Body of pancreas (tissue), 4 donors: ENCODE measurements at regions not wholly inside any gene's neighbourhood (a gene's known extent, or its start where the extent isn't known, plus 50 kb on each side); places are given as distances from the start of the nearest gene placed in this dataset.

ENCODE experiments used
- CTCF ChIP-seq, 7 experiments: fragments of 450-650 bp in 4 of 7; fragments of 200-600 bp in 3 of 7; sonication (generic) in 3 of 7; IDR thresholded peaks; one replicate each; pipeline ENCODE4 v1.5.1; 2016 to 2019; ENCODE audit warnings: antibody characterized with exemption in 7 of 7
- POLR2A ChIP-seq, 3 donors: fragments of 450-650 bp; IDR thresholded peaks; one replicate each; pipeline ENCODE4 v1.6.1; 2016; ENCODE audit warnings: antibody characterized with exemption in 3 of 3, mild to moderate bottlenecking in 2 of 3

- TF ChIP-seq CTCF (IDR thresholded peaks at IDR 0.05) (no peak), POLR2A (IDR thresholded peaks at IDR 0.05) (no peak)
These were observed 105.6 kb downstream of the HNRNPLL start for GRCh38 chr2:38496927-38497669.
